Retinal pigment epithelial cell (primary cell): ENCODE measurements at regions not wholly inside any gene's neighbourhood (a gene's known extent, or its start where the extent isn't known, plus 50 kb on each side); places are given as distances from the start of the nearest gene placed in this dataset.

Experiments used
- DNase-seq: peaks from one replicate; pipeline ENCODE4 v3.0.0-alpha.2; 2010; ENCODE audit warnings: low read depth
- H3K4me3 ChIP-seq: 2 replicates; pipeline ENCODE4 v1.5.1; 2011; ENCODE audit warnings: mild to moderate bottlenecking, low read length, control low read depth, moderate library complexity
- TF ChIP-seq, protein P1 (sequence below): conservative IDR thresholded peaks from 2 replicates; pipeline ENCODE4 v1.5.1; 2011; ENCODE audit warnings: low read depth, low read length, control low read depth, inconsistent platforms

DNA sequence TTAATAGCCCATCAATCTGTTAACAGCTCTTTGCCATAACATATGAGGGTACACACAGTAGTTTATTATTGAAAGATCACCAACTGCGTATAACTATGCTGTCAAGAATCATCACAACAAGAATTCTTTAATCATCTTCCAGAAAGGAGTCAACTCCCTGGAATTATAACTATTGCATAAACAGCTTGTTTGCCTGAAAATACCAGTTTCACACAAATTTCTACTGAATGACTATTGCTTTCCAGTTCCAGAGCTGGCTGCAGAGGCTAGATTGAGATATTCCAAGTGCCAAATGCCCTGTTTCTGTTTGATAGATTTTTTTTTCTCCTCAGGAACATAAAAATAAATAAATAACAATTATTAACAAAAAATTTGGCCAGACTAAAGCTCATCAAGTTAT lies 444.7 kb downstream of the TLE1 start:
- H3K4me3 ChIP-seq = no peak overlapping the region
- TF ChIP-seq, protein P1, sequence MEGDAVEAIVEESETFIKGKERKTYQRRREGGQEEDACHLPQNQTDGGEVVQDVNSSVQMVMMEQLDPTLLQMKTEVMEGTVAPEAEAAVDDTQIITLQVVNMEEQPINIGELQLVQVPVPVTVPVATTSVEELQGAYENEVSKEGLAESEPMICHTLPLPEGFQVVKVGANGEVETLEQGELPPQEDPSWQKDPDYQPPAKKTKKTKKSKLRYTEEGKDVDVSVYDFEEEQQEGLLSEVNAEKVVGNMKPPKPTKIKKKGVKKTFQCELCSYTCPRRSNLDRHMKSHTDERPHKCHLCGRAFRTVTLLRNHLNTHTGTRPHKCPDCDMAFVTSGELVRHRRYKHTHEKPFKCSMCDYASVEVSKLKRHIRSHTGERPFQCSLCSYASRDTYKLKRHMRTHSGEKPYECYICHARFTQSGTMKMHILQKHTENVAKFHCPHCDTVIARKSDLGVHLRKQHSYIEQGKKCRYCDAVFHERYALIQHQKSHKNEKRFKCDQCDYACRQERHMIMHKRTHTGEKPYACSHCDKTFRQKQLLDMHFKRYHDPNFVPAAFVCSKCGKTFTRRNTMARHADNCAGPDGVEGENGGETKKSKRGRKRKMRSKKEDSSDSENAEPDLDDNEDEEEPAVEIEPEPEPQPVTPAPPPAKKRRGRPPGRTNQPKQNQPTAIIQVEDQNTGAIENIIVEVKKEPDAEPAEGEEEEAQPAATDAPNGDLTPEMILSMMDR = no peak
- DNase-seq = no peak

DNA sequence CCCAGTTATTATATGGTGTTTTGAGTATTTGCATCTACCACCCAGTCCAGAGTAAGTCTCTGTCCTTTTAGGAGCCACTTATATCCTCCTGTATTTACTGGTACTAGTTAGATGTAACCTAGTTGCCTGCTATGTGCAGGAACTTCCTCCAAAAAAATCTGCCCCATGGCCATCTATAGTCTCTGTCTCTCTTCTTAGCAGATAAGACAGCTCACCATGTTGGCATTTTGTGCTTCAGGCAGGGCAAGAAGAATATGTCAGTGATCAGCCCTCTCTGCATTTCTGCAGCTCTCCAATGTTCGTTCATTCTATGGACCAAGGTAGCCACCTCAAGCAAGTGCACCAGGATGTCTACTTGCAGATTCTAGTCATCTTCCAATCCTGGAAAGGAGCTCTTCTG lies 446.5 kb downstream of the TLE1 start:
- H3K4me3 ChIP-seq = no peak overlapping the region
- TF ChIP-seq, protein P1 = no peak

DNA sequence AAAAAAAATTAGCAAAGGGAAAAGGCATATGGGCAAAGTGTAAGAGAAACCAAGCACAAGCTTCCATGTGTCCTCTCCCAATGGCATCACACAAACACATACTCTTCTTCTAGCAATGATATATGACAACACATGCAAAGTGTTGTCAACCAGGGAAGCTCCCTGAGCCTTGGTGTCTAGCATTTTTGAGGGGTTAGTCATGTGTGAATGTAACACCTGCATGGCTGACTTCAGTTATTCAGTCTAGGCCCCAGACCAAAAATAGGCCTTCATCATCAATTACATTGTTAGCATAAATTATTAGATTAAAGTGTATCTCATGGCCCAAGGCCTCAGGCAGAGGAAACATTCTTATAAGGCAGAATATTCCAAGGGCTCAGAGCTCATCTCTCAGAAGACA lies 450.0 kb downstream of the TLE1 start:
- H3K4me3 ChIP-seq = no peak overlapping the region
- TF ChIP-seq, protein P1 = no peak
- no peak for DNase-seq

More for the DNA sequence above, 446.5 kb downstream of the TLE1 start:
- no peak for DNase-seq

DNA sequence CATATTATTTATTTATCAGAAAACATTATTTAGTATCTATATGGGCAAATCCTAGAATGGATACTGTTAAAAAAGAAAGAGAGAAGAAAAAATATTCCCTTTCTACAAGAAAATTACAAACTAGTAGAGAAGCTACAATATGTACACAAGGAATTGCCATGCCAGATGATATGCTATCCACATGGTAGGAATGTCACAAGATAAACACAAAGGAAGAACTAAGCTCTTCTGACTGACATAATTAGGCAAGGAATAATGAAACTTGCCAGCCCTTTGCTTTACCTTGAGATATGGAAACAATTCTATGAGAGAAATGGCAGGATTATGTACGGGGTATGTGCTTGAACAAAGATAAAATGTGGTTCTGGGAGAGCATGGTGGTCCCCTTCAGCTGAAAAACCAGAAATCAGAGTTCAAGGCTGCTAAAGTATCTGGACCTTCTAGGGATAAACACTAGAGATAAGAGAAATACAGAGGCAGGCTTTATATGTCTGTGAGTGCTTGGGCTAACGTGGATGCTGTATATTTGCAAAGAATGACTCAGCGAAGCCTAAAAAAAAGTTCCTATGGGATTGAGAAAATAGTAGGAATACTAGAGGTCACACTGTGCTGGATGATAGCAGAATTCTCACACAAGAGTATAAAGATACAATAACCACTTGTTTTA lies 451.6 kb downstream of the TLE1 start:
- TF ChIP-seq, protein P1 = no peak
- no peak overlapping the region for H3K4me3 ChIP-seq
- DNase-seq = no peak

DNA sequence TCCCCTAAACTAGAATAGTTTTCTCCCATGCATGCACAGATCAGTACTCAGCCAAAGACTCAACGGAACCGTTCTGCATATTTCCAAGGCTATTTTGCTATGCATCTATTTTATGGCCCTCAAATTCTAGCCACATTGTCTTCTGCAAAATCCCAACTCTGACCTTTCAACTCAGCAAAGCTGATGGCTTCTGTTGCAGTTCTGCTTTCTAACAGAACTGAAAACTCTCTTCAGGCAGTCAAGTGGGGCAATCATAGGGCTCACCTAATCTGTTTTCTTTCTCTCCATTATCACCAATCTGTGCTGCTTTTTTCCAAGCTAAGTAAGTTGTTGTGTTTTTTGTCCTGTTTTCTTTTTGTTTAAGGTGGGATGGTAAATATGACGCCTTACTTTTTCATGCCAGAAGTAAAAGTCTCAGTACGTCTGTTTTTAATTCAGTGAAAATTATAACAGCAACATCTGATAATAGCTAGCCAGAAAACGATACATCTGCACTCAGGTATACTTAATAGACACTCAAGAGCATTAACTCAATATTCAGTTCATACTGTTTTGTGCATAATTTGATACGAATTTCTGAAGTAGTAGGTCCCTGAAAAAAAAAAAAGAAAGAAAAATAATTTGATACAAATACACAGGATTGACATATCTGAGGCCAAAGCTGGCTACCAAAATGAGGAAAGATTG lies 454.3 kb downstream of the TLE1 start:
- H3K4me3 ChIP-seq = no peak overlapping the region
- DNase-seq = no peak
- TF ChIP-seq, protein P1 = no peak

DNA sequence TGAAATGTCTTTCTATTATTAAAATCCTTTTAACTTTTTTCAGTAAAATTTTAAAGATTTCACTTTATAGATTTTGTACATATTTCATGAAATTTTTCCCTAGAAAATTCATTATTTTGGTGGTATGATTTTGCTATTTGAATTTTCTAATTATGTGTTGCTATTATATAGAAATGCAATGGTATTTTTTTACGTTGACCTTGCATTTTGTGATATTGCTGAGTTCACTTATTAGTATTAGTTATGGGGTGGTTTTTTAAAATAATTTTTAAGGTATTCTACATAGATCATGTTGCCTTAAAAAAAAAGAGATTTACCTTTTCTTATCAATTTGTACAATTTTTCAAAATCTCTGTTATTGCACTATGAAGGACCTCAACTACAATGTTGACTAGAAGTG lies 458.3 kb downstream of the TLE1 start:
- no peak overlapping the region for H3K4me3 ChIP-seq
- TF ChIP-seq, protein P1 = no peak
- DNase-seq = no peak
